GM12892 (cell line): ENCODE measurements at regions not wholly inside any gene's neighbourhood (a gene's known extent, or its start where the extent isn't known, plus 50 kb on each side); places are given as distances from the start of the nearest gene placed in this dataset.

Experiments used
- POLR2A ChIP-seq: IDR thresholded peaks from 2 replicates; pipeline ENCODE4 v1.6.1; 2011; ENCODE audit warnings: low read depth, low read length, control low read depth
- POLR2AphosphoS5 ChIP-seq: IDR thresholded peaks from 2 replicates; pipeline ENCODE4 v1.6.1; 2011; ENCODE audit warnings: low read depth, low read length, control low read depth
- TAF1 ChIP-seq: IDR thresholded peaks from 2 replicates; pipeline ENCODE4 v1.6.1; 2011; ENCODE audit warnings: low read depth, mild to moderate bottlenecking, control low read depth, low read length, borderline replicate concordance

DNA sequence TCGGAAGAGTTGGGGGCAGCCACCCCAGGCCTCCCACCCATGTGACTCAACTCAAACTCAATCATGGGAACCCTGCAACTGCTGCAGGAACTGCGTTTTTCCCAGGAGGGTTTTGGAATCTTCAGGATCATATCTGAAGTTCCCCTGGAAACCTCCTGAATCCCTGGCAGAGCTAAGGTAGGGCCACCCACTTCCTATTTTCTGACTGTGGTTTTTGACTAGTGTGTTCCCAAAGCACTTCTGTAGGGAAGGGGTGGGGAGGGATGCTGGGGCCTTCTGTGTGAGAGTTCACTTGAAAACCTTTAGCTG is 127.6 kb upstream of the UNC5B start:
- TF ChIP-seq POLR2AphosphoS5 (no peak), POLR2A (no peak), TAF1 (no peak)
